SK-N-SH (cell line): ENCODE measurements at regions not wholly inside any gene's neighbourhood (a gene's known extent, or its start where the extent isn't known, plus 50 kb on each side); places are given as distances from the start of the nearest gene placed in this dataset.

Source experiments
- CTCF ChIA-PET: fragments of 300-600, 350-600 bp; formaldehyde crosslinking; extraction: SDS; loops from one replicate; lab custom pipeline; 2021; lab: Yijun Ruan, JAX
- POLR2A ChIA-PET: fragments of 350-600 bp; sonication (Branson Sonifier 250); formaldehyde crosslinking; extraction: SDS; loops from one replicate; lab custom pipeline; 2020; ENCODE audit warnings: antibody characterized with exemption, inconsistent platforms; lab: Yijun Ruan, JAX
- DNase-seq: peaks from one replicate; pipeline ENCODE4 v3.0.0; 2012
- H2AFZ ChIP-seq: fragments of 200-600 bp; sonication (generic); 2 replicates; pipeline ENCODE4 v1.8.1; 2016; ENCODE audit warnings: antibody characterized with exemption, mild to moderate bottlenecking, low read depth
- H3F3A ChIP-seq: fragments of 200-600 bp; sonication (generic); replicated peaks from 2 replicates; pipeline ENCODE3; 2016; ENCODE audit warnings: antibody characterized with exemption, mild to moderate bottlenecking; ENCODE audit not compliant: insufficient read depth
- H3K27ac ChIP-seq, 2 experiments: fragments of 200-500 bp in 1 of 2; fragments of 200-600 bp in 1 of 2; sonication (Bioruptor generic) in 1 of 2; sonication (generic), shearing (Covaris generic) in 1 of 2; 2 replicates each; pipeline versions ENCODE4 v1.5.1 to v1.6.1; 2014 to 2016; ENCODE audit warnings: low read depth in 2 of 2, inconsistent platforms in 1 of 2, low read length in 1 of 2, mild to moderate bottlenecking in 1 of 2, mixed read lengths in 1 of 2
- H3K27me3 ChIP-seq: fragments of 200-600 bp; sonication (generic), shearing (Covaris generic); 2 replicates; pipeline ENCODE4 v1.6.1; 2016; ENCODE audit warnings: mixed run types; ENCODE audit not compliant: insufficient read depth
- H3K36me3 ChIP-seq, 2 experiments: fragments of 200-500 bp in 1 of 2; fragments of 200-600 bp in 1 of 2; sonication (Bioruptor generic) in 1 of 2; sonication (generic) in 1 of 2; replicated peaks in 1 of 2; 2 replicates each; pipeline versions ENCODE3 to v1.5.1; 2014 to 2016; ENCODE audit warnings: low read length in 1 of 2, mild to moderate bottlenecking in 1 of 2; ENCODE audit not compliant: insufficient read depth in 2 of 2, control insufficient read depth in 1 of 2
- H3K4me1 ChIP-seq, 2 experiments: fragments of 200-500 bp in 1 of 2; fragments of 200-600 bp in 1 of 2; sonication (Bioruptor generic) in 1 of 2; sonication (generic), shearing (Covaris generic) in 1 of 2; 2 replicates each; pipeline versions ENCODE4 v1.5.1 to v1.6.1; 2014 to 2016; ENCODE audit warnings: low read depth in 1 of 2, low read length in 1 of 2, mixed run types in 1 of 2; ENCODE audit not compliant: insufficient read depth in 2 of 2, control insufficient read depth in 1 of 2
- H3K4me2 ChIP-seq: fragments of 200-600 bp; sonication (generic), shearing (Covaris generic); 2 replicates; pipeline ENCODE4 v1.6.1; 2017; ENCODE audit warnings: mixed run types
- H3K4me3 ChIP-seq, 2 experiments: fragments of 200-500 bp in 1 of 2; fragments of 200-600 bp in 1 of 2; sonication (Bioruptor generic) in 1 of 2; sonication (generic), shearing (Covaris generic) in 1 of 2; 2 replicates each; pipeline versions ENCODE4 v1.5.1 to v1.8.1; 2014 to 2016; ENCODE audit warnings: low read depth in 2 of 2, inconsistent platforms in 1 of 2, low read length in 1 of 2, mild to moderate bottlenecking in 1 of 2, mixed read lengths in 1 of 2, moderate library complexity in 1 of 2
- H3K79me2 ChIP-seq: fragments of 200-600 bp; sonication (generic); 2 replicates; pipeline ENCODE4 v1.8.1; 2017; ENCODE audit warnings: mild to moderate bottlenecking; ENCODE audit not compliant: insufficient read depth
- H3K9ac ChIP-seq: fragments of 200-600 bp; sonication (generic); 2 replicates; pipeline ENCODE4 v1.6.1; 2017; ENCODE audit warnings: mixed run types
- H3K9me2 ChIP-seq: fragments of 200-600 bp; sonication (generic); 2 replicates; pipeline ENCODE4 v1.6.1; 2017; ENCODE audit warnings: mixed run types
- H3K9me3 ChIP-seq: fragments of 200-600 bp; sonication (generic); 2 replicates; pipeline ENCODE4 v1.6.1; 2017; ENCODE audit warnings: mixed run types, mild to moderate bottlenecking, moderate library complexity
- H4K20me1 ChIP-seq: fragments of 200-600 bp; sonication (generic); 2 replicates; pipeline ENCODE4 v1.6.1; 2017; ENCODE audit warnings: mild to moderate bottlenecking, mixed run types; ENCODE audit not compliant: insufficient read depth
- ELF1 ChIP-seq: IDR thresholded peaks from 2 replicates; pipeline ENCODE4 v1.4.0; 2012
- EP300 ChIP-seq, 2 experiments: IDR thresholded peaks; 2 replicates each; pipeline versions ENCODE4 v1.4.0 to v1.6.1; 2012; ENCODE audit warnings: borderline replicate concordance in 1 of 2, low read depth in 1 of 2, low read length in 1 of 2
- FOSL2 ChIP-seq: IDR thresholded peaks from 2 replicates; pipeline ENCODE4 v1.4.0; 2012; ENCODE audit warnings: low read depth, mild to moderate bottlenecking, moderate library complexity, borderline replicate concordance
- GABPA ChIP-seq: IDR thresholded peaks from 2 replicates; pipeline ENCODE4 v1.4.0; 2012; ENCODE audit warnings: low read depth, mild to moderate bottlenecking
- JUND ChIP-seq: IDR thresholded peaks from 2 replicates; pipeline ENCODE4 v1.4.0; 2012
- MEF2A ChIP-seq: IDR thresholded peaks from 2 replicates; pipeline ENCODE4 v1.4.0; 2012; ENCODE audit warnings: low read depth, borderline replicate concordance
- NRF1 ChIP-seq: IDR thresholded peaks from 2 replicates; pipeline ENCODE4 v1.6.1; 2012; ENCODE audit warnings: low read depth, mild to moderate bottlenecking, low read length
- POLR2AphosphoS5 ChIP-seq: IDR thresholded peaks from 2 replicates; pipeline ENCODE4 v1.6.1; 2012; ENCODE audit warnings: low read depth, low read length
- RAD21 ChIP-seq: IDR thresholded peaks from 2 replicates; pipeline ENCODE4 v1.6.1; 2012; ENCODE audit warnings: mild to moderate bottlenecking, low read length
- RFX5 ChIP-seq: IDR thresholded peaks from 2 replicates; pipeline ENCODE4 v1.6.1; 2012; ENCODE audit warnings: mild to moderate bottlenecking, improper control_type of control experiment, low read length
- RXRA ChIP-seq: IDR thresholded peaks from 2 replicates; pipeline ENCODE4 v1.4.0; 2012; ENCODE audit warnings: low read depth, mild to moderate bottlenecking, borderline replicate concordance
- SMC3 ChIP-seq: IDR thresholded peaks from 2 replicates; pipeline ENCODE4 v1.6.1; 2012; ENCODE audit warnings: low read depth, low read length, improper control_type of control experiment
- TCF12 ChIP-seq: IDR thresholded peaks from 2 replicates; pipeline ENCODE4 v1.4.0; 2012
- TEAD4 ChIP-seq: IDR thresholded peaks from 2 replicates; pipeline ENCODE4 v1.4.0; 2012; ENCODE audit warnings: mild to moderate bottlenecking, borderline replicate concordance; ENCODE audit not compliant: insufficient read depth
- YY1 ChIP-seq: IDR thresholded peaks from 2 replicates; pipeline ENCODE4 v1.4.0; 2012; ENCODE audit warnings: low read depth, mild to moderate bottlenecking
- WGBS: methylation state at CpG from one replicate; pipeline ENCODE4 v1.1.6; 2017; ENCODE audit warnings: low lambda C conversion rate; 5-methylcytosine and 5-hydroxymethylcytosine counted together
- TF ChIP-seq, protein P1 (sequence below): fragments of 150-350 bp; IDR thresholded peaks from 2 replicates; pipeline ENCODE4 v1.6.1; 2016; ENCODE audit warnings: mild to moderate bottlenecking, low read depth, low read length
- TF ChIP-seq, protein P2 (sequence below): fragments of 200-600 bp; sonication (generic); IDR thresholded peaks from 2 replicates; pipeline ENCODE4 v1.6.1; 2017; ENCODE audit warnings: antibody characterized with exemption, mild to moderate bottlenecking, moderate library complexity
- TF ChIP-seq, protein P3 (sequence below): IDR thresholded peaks from 2 replicates; pipeline ENCODE4 v1.4.0; 2012; ENCODE audit warnings: low read depth, borderline replicate concordance

DNA sequence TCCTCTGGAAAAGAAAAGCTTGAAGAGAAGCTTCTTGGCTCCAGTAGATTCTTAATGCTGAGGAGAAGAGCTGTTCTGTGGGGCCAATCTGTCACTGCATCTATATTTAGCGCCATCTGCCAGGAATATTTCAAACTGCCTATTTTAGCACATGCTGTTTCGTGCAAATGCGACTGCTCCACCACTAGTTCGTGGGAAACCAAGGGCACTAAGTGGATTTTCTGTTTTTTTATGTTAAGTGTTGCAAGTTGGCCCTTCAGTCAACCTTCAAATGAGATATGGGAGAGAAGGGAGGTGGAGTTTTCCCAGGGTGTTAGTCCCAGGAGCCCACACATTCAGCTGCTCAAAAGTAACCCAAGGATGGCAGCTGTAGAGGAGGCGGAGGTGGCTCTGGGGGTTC, 91.9 kb downstream of the TSEN15 start:
- TF ChIP-seq SMC3: peak; percentile 8; the same call in 1 of the 2 replicates
- TF ChIP-seq NRF1: no peak
- TF ChIP-seq, protein P1, sequence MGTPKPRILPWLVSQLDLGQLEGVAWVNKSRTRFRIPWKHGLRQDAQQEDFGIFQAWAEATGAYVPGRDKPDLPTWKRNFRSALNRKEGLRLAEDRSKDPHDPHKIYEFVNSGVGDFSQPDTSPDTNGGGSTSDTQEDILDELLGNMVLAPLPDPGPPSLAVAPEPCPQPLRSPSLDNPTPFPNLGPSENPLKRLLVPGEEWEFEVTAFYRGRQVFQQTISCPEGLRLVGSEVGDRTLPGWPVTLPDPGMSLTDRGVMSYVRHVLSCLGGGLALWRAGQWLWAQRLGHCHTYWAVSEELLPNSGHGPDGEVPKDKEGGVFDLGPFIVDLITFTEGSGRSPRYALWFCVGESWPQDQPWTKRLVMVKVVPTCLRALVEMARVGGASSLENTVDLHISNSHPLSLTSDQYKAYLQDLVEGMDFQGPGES: no peak
- 0 out of 2 replicates have a peak, but pooled peaks have one; percentile 21 for TF ChIP-seq RAD21
- no peak for TF ChIP-seq TCF12
- TF ChIP-seq, protein P2, sequence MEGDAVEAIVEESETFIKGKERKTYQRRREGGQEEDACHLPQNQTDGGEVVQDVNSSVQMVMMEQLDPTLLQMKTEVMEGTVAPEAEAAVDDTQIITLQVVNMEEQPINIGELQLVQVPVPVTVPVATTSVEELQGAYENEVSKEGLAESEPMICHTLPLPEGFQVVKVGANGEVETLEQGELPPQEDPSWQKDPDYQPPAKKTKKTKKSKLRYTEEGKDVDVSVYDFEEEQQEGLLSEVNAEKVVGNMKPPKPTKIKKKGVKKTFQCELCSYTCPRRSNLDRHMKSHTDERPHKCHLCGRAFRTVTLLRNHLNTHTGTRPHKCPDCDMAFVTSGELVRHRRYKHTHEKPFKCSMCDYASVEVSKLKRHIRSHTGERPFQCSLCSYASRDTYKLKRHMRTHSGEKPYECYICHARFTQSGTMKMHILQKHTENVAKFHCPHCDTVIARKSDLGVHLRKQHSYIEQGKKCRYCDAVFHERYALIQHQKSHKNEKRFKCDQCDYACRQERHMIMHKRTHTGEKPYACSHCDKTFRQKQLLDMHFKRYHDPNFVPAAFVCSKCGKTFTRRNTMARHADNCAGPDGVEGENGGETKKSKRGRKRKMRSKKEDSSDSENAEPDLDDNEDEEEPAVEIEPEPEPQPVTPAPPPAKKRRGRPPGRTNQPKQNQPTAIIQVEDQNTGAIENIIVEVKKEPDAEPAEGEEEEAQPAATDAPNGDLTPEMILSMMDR: peak; percentile 18; the same call in 1 of the 2 replicates
- no peak for TF ChIP-seq EP300 (IDR thresholded peaks at IDR 0.05; ENCODE audit: borderline replicate concordance in 1 of 2, low read depth in 1 of 2, low read length in 1 of 2)
- H2AFZ ChIP-seq: no peak overlapping the region
- CTCF ChIA-PET: interaction anchor here (0.6 to 1.6 kb wide), 4 partner anchors 24 to 548 kb away, joined by 3 to 5 read pairs (median 3); no protein-coding TSS in a partner anchor

DNA sequence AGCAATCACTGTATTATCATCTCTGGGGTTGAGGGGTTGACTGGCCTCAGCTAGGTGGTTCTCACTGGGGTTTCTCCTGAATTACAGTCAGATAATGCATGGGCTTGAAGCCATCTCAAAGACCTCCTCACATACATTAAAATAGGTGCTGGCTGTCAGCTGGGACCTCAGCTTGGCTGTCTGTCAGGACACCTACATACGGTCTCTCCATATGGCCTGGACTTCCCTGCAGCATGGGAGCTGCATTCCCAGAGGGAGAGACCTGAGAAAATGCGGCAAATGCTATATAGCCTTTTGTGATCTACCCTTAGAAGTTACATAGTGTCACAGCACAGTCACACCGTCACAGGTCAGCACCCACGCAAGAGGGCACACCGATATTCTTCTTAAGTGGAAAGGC, 93.6 kb downstream of the TSEN15 start:
- no peaks in the 10 kb centered on the region for H3F3A ChIP-seq
- no peaks in the 10 kb centered on the region for H4K20me1 ChIP-seq
- no peak overlapping the region for H3K4me3 ChIP-seq
- H3K9me3 ChIP-seq: no peaks in the 10 kb centered on the region
- no peak overlapping the region for H2AFZ ChIP-seq
- no peak overlapping the region for H3K4me2 ChIP-seq
- ChIA-PET CTCF (no interaction called here), POLR2A (no interaction called here)
- TF ChIP-seq TCF12 (no peak), FOSL2 (no peak), POLR2AphosphoS5 (no peak), TEAD4 (no peak), YY1 (no peak), RAD21 (no peak), ELF1 (no peak), EP300 (IDR thresholded peaks at IDR 0.05; ENCODE audit: borderline replicate concordance in 1 of 2, low read depth in 1 of 2, low read length in 1 of 2) (no peak), MEF2A (no peak), GABPA (no peak), RFX5 (no peak), JUND (no peak), NRF1 (no peak), RXRA (no peak)
- TF ChIP-seq, protein P3, sequence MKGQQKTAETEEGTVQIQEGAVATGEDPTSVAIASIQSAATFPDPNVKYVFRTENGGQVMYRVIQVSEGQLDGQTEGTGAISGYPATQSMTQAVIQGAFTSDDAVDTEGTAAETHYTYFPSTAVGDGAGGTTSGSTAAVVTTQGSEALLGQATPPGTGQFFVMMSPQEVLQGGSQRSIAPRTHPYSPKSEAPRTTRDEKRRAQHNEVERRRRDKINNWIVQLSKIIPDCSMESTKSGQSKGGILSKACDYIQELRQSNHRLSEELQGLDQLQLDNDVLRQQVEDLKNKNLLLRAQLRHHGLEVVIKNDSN: no peak
- TF ChIP-seq, protein P2: no peak
- H3K79me2 ChIP-seq: no peaks in the 10 kb centered on the region
- H3K4me1 ChIP-seq: peaks cover 5% of the 10 kb centered on the region in 2 experiments; a peak in 2 of 4 replicates
- no peaks in the 10 kb centered on the region for H3K9me2 ChIP-seq
- no peak overlapping the region for H3K27ac ChIP-seq
- WGBS: 92% methylated on average over 4 of the region's 5 CpGs
- H3K36me3 ChIP-seq: no peaks in the 10 kb centered on the region
- no peaks in the 10 kb centered on the region for H3K27me3 ChIP-seq
- no peak overlapping the region for H3K9ac ChIP-seq
- DNase-seq: no peak

More for the DNA sequence above, 91.9 kb downstream of the TSEN15 start:
- Histone ChIP-seq H3K9ac (no peak overlapping the region), H3K36me3 (no peaks in the 10 kb centered on the region), H4K20me1 (no peaks in the 10 kb centered on the region), H3F3A (no peaks in the 10 kb centered on the region), H3K27me3 (no peaks in the 10 kb centered on the region), H3K4me1 (peaks cover 0 to 5% of the 10 kb centered on the region in 2 experiments; a peak in 2 of 4 replicates), H3K4me2 (no peak overlapping the region), H3K79me2 (no peaks in the 10 kb centered on the region), H3K27ac (no peak overlapping the region), H3K4me3 (no peak overlapping the region), H3K9me3 (no peaks in the 10 kb centered on the region), H3K9me2 (no peaks in the 10 kb centered on the region)
- DNase-seq: no peak
- 81% methylated on average over 5 of the region's 5 CpGs for WGBS
- POLR2A ChIA-PET: no interaction called here
